Panc1 (cell line): ENCODE measurements at regions not wholly inside any gene's neighbourhood (a gene's known extent, or its start where the extent isn't known, plus 50 kb on each side); places are given as distances from the start of the nearest gene placed in this dataset.

Source experiments
- ATAC-seq: fragments of 200-7000 bp; cut with Tn5 transposase; 2 replicates; pipeline ENCODE4 v1.9.1; 2020; ENCODE audit warnings: mild to moderate bottlenecking, moderate library complexity
- BruUV-seq: library from RNA; stranded (reverse); fragments of 400-500 nt; replicated peaks from 2 replicates; lab custom pipeline; 2021; lab: Mats Ljungman, UMichigan
- CTCF ChIA-PET: fragments of 300-600 bp; sonication (Branson Sonifier 250); formaldehyde crosslinking; loops from one replicate; lab custom pipeline; 2022; ENCODE audit warnings: antibody characterized with exemption; lab: Charles Lee
- POLR2A ChIA-PET: fragments of 300-600 bp; sonication (Branson Sonifier 250); formaldehyde crosslinking; loops from one replicate; lab custom pipeline; 2022; ENCODE audit warnings: antibody characterized with exemption; lab: Charles Lee
- DNase-seq: peaks from one replicate; pipeline ENCODE4 v3.0.0-alpha.2; 2010; ENCODE audit warnings: low read depth, low spot score
- H3K27ac ChIP-seq: 2 replicates; pipeline ENCODE4 v1.5.1; 2011; ENCODE audit warnings: mild to moderate bottlenecking, low read length, inconsistent platforms
- H3K27me3 ChIP-seq: fragments of 200-500 bp; sonication (Bioruptor generic); 2 replicates; pipeline ENCODE4 v1.6.0; 2014; ENCODE audit warnings: low read length, inconsistent platforms; ENCODE audit not compliant: control insufficient read depth, insufficient read depth
- H3K36me3 ChIP-seq: fragments of 200-500 bp; sonication (Bioruptor generic); 2 replicates; pipeline ENCODE4 v1.5.1; 2014; ENCODE audit warnings: inconsistent platforms, mild to moderate bottlenecking, low read length, moderate library complexity; ENCODE audit not compliant: control insufficient read depth, insufficient read depth
- H3K4me1 ChIP-seq: 2 replicates; pipeline ENCODE4 v1.5.1; 2011; ENCODE audit warnings: inconsistent platforms, mild to moderate bottlenecking, low read length, moderate library complexity; ENCODE audit not compliant: control insufficient read depth, insufficient read depth
- H3K4me3 ChIP-seq, 2 experiments: 2 replicates each; pipeline ENCODE4 v1.5.1; 2011 to 2012; ENCODE audit warnings: low read depth in 2 of 2, low read length in 2 of 2, mild to moderate bottlenecking in 2 of 2, inconsistent platforms in 1 of 2, moderate library complexity in 1 of 2
- H3K9me3 ChIP-seq: fragments of 200-500 bp; sonication (Bioruptor generic); 2 replicates; pipeline ENCODE4 v1.5.1; 2014; ENCODE audit warnings: low read depth, mild to moderate bottlenecking, inconsistent platforms, low read length, moderate library complexity; ENCODE audit not compliant: control insufficient read depth, insufficient read depth
- POLR2AphosphoS5 ChIP-seq: IDR thresholded peaks from 2 replicates; pipeline ENCODE4 v1.6.1; 2012; ENCODE audit warnings: mild to moderate bottlenecking, low read depth, low read length, moderate library complexity
- SIN3A ChIP-seq: IDR thresholded peaks from 2 replicates; pipeline ENCODE4 v1.6.1; 2012; ENCODE audit warnings: low read depth, mild to moderate bottlenecking, low read length, moderate library complexity, borderline replicate concordance; ENCODE audit not compliant: insufficient read depth
- TCF7L2 ChIP-seq: IDR thresholded peaks from 2 replicates; pipeline ENCODE4 v1.6.1; 2011; ENCODE audit warnings: mild to moderate bottlenecking, low read depth, low read length, inconsistent platforms
- in situ Hi-C: cut with HindIII; loops from 2 replicates; pipeline ENCODE4 v1.10.0; 2016; ENCODE audit warnings: low sequenced_read_pairs, low pct_unique_long_range_greater_than_20kb
- intact Hi-C: fragments of 100-400 bp; cut with micrococcal nuclease; formaldehyde crosslinking; loops from one replicate; pipeline ENCODE4 v1.10.0; 2022; ENCODE audit not compliant: unreplicated experiment
- TF ChIP-seq, protein P1 (sequence below), 2 experiments: IDR thresholded peaks; 2 replicates each; pipeline ENCODE4 v1.6.1; 2011 to 2012; ENCODE audit warnings: low read depth in 2 of 2, control low read depth in 1 of 2, low read length in 1 of 2, mild to moderate bottlenecking in 1 of 2, moderate library complexity in 1 of 2; ENCODE audit not compliant: insufficient read depth in 1 of 2
- TF ChIP-seq, protein P2 (sequence below): fragments of 450-650 bp; IDR thresholded peaks from 2 replicates; pipeline ENCODE4 v1.5.1; 2017; ENCODE audit warnings: mild to moderate bottlenecking

DNA sequence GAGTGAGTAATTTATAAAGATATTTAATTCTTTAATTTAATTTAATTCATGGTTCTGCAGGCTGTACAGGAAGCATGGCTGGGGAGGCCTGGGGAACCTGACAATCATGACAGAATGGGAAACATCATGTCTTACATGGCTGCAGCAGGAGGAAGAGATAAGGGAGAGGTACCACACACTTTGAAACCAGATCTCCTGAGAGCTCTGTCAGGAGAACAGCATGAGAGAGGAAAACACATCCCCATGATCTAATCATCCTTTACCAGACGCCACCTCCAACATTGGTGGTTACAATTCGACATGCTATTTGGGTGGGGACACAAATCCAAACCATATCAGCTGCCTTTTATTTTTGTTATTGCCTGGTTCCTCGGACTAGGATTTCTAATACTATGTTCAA is 928.6 kb downstream of the TMEM121 start:
- ATAC-seq: no peak
- H3K27me3 ChIP-seq: no peaks in the 10 kb centered on the region
- no peak for DNase-seq
- no peaks in the 10 kb centered on the region for H3K36me3 ChIP-seq
- no TSS peak for BruUV-seq
- TF ChIP-seq, protein P1, sequence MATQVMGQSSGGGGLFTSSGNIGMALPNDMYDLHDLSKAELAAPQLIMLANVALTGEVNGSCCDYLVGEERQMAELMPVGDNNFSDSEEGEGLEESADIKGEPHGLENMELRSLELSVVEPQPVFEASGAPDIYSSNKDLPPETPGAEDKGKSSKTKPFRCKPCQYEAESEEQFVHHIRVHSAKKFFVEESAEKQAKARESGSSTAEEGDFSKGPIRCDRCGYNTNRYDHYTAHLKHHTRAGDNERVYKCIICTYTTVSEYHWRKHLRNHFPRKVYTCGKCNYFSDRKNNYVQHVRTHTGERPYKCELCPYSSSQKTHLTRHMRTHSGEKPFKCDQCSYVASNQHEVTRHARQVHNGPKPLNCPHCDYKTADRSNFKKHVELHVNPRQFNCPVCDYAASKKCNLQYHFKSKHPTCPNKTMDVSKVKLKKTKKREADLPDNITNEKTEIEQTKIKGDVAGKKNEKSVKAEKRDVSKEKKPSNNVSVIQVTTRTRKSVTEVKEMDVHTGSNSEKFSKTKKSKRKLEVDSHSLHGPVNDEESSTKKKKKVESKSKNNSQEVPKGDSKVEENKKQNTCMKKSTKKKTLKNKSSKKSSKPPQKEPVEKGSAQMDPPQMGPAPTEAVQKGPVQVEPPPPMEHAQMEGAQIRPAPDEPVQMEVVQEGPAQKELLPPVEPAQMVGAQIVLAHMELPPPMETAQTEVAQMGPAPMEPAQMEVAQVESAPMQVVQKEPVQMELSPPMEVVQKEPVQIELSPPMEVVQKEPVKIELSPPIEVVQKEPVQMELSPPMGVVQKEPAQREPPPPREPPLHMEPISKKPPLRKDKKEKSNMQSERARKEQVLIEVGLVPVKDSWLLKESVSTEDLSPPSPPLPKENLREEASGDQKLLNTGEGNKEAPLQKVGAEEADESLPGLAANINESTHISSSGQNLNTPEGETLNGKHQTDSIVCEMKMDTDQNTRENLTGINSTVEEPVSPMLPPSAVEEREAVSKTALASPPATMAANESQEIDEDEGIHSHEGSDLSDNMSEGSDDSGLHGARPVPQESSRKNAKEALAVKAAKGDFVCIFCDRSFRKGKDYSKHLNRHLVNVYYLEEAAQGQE (IDR thresholded peaks at IDR 0.05; ENCODE audit: insufficient read depth in 1 of 2, low read depth in 2 of 2, low read length in 1 of 2): no peak
- TF ChIP-seq POLR2AphosphoS5: no peak
- intact Hi-C loops (no loop called here), in situ Hi-C loops (no loop called here)
- ChIA-PET CTCF (no interaction called here), POLR2A (no interaction called here)
- H3K4me3 ChIP-seq: no peak overlapping the region
- no peak overlapping the region for H3K27ac ChIP-seq
- no peaks in the 10 kb centered on the region for H3K9me3 ChIP-seq
- H3K4me1 ChIP-seq: no peaks in the 10 kb centered on the region

DNA sequence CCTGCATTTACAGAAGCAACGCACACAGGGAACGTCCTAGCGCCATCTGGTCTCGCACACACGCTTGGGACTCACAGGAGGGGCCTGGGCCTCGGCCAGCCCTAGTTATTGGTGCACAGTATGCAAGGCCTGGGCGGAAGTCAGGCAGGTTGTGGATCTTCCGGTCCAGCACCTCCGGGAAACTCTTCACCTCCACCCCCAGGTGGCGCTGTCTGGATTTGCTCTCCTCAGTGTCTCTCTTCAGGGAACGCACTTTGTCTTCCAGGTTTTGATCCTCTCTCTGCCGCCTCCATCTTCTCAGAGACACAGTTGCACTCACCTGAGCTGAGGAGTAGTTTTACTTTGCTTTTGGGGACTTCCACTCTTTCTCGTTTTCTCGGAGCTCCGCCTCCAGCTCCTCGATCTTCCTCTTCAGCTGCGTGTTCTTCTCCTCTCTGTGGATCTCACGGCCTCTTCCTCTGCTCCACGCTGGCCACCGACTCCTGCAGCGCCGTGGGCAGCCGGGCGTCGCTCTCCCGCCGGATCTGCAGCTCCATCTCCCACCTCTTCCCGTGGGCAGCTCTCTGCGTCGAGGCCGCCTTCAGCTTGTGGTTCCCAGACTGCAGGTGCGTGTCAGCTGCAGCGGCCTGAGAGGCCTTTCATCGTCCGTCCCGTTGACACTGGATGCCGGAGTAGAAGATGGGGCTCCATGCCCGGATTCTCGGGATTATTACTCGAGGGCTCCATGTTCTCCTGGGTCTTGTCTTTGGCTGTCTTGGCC is 933.8 kb downstream of the TMEM121 start:
- ATAC-seq: no peak
- no peak for DNase-seq
- Histone ChIP-seq H3K4me1 (no peaks in the 10 kb centered on the region), H3K4me3 (no peak overlapping the region), H3K27ac (no peak overlapping the region), H3K27me3 (no peaks in the 10 kb centered on the region), H3K9me3 (no peaks in the 10 kb centered on the region), H3K36me3 (no peaks in the 10 kb centered on the region)
- in situ Hi-C loops: no loop called here
- intact Hi-C loops: no loop called here
- no TSS peak for BruUV-seq
- POLR2A ChIA-PET: no interaction called here
- TF ChIP-seq, protein P2, sequence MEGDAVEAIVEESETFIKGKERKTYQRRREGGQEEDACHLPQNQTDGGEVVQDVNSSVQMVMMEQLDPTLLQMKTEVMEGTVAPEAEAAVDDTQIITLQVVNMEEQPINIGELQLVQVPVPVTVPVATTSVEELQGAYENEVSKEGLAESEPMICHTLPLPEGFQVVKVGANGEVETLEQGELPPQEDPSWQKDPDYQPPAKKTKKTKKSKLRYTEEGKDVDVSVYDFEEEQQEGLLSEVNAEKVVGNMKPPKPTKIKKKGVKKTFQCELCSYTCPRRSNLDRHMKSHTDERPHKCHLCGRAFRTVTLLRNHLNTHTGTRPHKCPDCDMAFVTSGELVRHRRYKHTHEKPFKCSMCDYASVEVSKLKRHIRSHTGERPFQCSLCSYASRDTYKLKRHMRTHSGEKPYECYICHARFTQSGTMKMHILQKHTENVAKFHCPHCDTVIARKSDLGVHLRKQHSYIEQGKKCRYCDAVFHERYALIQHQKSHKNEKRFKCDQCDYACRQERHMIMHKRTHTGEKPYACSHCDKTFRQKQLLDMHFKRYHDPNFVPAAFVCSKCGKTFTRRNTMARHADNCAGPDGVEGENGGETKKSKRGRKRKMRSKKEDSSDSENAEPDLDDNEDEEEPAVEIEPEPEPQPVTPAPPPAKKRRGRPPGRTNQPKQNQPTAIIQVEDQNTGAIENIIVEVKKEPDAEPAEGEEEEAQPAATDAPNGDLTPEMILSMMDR: peak; percentile 55
- TF ChIP-seq SIN3A (no peak), TCF7L2 (no peak), POLR2AphosphoS5 (no peak)
- TF ChIP-seq, protein P1 (IDR thresholded peaks at IDR 0.05; ENCODE audit: insufficient read depth in 1 of 2, low read depth in 2 of 2, low read length in 1 of 2): no peak
- CTCF ChIA-PET: no interaction called here
